ENCODE measurements at regions not wholly inside any gene's neighbourhood (a gene's known extent, or its start where the extent isn't known, plus 50 kb on each side); places are given as distances from the start of the nearest gene placed in this dataset.
"Not testable (repeated sequence)": the region's sequence is repeated elsewhere in the genome, so short reads cannot be mapped to it uniquely, and the experiment has no call there.

DNA sequence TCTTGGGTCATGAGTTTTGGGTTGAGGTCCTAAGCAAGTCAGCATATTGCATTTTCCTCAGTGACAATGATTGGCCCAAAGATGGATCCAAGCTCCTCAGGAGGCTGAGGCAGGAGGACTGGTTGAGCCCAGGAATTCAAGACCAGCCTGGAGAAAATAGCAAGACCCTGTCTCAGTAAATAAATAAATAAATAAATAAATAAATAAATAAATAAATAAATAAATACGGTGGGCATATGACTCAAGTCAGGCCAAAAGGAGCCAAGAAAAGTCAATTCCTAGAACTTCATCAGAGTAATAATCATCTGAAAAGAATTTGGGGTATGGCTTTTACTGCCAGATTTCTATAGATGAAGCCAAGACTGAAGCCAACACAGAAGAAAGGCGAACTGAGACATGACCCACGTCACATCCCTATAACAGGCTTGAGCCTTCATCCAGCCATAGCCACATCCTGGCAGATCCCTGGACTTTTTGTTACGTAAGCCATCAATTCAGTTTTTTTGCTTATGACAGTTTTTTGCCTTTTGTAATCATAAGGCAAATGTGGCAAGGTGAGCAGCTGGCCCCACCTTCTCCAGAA, 88.5 kb upstream of the NFASC start:
- DNase-seq, result no peak

DNA sequence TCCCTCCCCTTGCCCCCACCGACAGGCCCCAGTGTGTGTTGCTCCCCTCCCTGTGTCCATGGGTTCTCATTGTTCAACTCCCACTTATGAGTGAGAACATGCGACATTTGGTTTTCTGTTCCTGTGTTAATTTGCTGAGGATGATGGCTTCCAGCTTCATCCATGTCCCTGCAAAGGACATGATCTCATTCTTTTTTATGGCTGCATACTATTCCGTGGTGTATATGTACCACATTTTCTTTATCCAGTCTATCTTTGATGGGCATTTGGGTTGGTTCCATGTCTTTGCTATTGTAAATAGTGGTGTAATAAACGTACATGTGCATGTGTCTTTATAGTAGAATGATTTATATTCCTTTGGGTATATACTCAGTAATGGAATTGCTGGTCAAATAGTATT, 85.6 kb upstream of the NFASC start:
- not testable (repeated sequence) for DNase-seq

DNA sequence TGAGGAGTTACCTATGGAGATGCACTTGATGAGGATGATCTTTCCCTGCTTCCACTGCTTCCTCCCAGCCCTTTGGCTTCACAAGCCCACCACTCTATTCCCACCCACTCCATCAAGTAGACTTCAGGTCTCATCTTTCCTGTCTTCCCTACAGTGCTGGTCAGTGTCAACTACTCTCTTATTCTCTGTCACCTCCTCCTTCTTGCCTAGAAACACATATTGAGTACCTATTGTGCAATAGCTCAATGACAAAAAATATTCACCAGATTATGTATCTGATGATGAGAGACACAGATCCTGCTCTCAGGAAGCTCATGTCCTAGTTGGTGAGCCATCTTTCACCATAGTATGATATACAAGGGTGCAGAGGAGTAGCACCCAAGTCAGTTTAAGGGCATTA, 82.2 kb upstream of the NFASC start:
- no peak for DNase-seq

DNA sequence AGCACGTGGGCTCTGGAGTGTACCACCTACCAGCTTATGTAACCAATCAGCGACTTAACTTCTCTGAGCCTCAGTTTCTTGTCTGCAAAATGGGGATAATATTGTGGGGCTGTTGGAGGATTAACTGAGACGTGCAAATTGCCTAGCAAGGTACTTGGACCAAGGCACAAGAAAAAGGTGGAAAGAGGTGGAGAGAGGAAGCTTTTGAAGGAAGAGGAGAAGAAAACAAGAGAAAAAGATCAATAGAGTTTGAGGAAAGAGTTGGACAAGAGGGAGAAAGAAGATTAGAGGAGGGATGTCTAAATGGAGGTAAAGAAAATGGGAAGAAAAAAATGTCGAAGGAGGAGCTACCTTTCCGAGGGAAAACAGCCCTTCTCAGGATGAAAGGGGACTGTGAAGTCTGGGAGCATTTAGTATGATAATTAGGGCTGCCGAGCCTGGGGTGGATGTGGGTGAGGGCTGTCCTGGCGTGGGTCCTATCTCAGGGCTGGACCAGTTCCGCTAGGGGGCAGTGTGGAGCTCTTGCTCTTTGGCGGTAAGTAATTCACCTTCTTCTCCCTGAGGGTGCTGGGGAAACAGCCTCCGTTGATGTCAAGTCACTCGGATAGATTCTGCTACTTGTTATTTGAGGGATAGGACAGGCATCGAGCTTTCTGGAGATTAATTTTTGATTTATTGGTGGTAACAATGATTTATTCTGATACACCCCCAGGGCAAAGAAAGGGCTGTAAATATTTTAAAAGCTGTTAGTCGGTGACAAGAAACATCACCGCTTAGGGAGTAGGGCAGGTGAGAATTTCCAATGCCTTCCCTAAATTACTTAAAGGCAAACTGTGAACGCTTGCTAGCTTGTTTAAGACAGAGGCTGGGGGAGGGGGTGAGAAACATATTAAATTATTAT, 79.0 kb upstream of the NFASC start:
- DNase-seq, result peak; percentile 85

DNA sequence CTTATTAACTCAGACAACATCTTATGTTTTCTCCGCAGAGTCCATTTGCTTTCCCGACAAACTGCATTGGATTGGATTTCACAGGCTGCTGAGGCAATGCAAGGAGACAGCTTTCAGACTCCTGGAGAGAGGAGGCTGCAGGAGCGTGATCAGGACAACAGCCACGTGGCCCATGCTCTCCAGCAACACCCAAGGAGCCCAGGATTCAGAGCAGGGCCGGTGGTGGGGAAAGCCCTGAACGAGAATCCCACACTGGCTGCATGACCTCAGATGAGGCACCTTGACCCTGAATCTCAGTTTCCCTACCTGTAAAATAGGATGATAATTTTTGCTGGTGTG, 78.3 kb upstream of the NFASC start:
- no peak for DNase-seq

DNA sequence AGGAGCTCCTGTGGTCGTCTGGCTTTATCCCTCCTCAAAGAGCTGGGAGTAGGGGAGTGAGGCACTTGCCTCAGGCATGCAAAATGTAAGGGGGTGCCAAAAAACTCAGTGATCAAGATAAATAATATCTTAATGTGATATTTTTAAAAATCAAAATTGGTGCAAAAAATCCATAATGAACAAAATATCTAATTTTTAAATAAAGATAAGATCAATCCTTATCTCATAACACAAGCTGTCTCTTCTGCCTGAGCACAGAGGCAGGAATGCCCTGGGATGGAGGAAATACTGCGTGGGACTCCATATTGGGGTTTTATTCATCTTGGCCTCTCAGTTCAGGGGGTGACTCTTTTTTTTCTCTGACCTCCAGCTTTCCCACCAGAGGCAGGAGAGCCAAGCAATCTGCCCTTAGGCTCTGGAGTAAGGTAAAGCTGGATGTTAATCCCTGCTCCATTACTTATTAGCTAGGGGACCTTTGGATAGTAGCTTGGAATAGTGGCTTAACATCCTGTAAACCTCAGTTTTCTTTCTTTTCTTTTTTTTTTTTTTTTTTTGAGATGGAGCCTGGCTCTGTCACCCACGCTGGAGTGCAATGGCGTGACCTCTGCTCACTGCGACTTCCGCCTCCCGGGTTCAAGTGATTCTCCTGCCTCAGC, 77.3 kb upstream of the NFASC start:
- no peak for DNase-seq

DNA sequence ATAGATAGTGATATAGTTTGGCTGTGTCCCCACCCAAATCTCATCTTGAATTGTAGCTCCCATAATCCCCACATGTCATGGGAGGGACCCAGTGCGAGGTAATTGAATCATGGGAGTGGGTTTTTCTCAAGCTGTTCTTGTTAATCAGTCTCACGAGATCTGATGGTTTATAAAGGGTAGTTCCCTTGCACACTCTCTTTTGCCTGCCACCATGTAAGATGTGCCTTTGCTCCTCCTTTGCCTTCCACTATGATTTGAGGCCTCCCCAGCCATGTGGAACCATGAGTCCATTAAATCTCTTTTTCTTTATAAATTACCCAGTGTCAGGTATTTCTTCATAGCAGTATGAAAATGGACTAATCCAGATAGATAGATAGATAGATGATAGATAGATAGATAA, 73.8 kb upstream of the NFASC start:
- not testable (repeated sequence) for DNase-seq

DNA sequence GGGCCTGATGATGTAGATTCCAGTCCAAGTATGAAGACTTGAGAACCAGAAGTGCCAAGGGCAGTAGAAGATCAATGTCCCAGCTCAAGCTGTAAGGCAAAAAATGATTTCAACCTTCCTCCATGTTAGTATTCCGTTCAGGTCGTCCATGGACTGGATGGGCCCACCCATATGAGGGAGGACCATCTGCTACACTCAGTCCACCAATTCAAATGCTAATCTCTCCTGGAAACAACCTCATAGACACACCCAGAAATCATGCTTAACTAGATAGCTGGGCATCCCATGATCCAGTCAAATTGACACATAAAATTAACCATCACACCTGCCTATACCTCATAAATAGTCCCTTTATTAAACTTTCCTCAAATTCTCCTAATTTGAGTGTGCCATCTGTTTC, 73.3 kb upstream of the NFASC start:
- no peak for DNase-seq

DNA sequence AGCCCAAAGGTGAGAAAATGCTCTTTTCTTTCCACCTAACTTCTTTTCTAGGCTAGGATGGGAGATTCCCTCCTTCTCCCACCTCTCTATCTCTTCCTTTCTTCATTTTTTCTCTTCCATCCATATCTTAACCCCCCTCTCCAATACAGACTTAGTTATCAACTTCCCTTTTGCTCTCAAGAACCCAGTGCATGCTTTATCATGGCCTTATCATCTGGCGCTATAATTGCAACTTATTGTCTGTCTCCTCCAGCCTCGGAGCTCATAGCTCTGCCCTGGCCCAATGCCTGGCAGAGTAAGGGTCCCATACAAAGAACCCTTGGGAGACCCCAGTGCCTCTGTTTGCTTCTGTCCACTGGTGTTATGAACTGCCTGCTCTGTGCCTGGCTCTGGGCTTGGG, 71.0 kb upstream of the NFASC start:
- DNase-seq, result no peak

DNA sequence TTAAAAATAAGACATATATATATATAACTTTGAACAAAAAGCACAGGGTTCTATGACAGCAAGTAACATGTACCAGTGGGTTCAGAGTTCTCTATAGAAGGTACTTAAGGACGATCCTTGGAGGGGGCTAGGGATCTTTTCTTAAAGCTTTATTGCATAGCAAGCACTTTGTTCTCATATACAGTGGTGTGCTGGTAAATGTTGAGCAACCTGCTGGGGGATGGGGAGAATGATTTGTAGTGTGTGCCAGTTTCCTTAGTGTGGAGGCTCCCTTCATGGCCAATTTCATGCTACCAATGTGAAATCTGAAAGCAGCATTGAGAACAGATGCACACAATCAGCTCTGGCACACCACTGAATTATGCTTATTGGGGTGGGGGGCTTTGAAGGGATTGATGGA, 69.5 kb upstream of the NFASC start:
- DNase-seq, result no peak

DNA sequence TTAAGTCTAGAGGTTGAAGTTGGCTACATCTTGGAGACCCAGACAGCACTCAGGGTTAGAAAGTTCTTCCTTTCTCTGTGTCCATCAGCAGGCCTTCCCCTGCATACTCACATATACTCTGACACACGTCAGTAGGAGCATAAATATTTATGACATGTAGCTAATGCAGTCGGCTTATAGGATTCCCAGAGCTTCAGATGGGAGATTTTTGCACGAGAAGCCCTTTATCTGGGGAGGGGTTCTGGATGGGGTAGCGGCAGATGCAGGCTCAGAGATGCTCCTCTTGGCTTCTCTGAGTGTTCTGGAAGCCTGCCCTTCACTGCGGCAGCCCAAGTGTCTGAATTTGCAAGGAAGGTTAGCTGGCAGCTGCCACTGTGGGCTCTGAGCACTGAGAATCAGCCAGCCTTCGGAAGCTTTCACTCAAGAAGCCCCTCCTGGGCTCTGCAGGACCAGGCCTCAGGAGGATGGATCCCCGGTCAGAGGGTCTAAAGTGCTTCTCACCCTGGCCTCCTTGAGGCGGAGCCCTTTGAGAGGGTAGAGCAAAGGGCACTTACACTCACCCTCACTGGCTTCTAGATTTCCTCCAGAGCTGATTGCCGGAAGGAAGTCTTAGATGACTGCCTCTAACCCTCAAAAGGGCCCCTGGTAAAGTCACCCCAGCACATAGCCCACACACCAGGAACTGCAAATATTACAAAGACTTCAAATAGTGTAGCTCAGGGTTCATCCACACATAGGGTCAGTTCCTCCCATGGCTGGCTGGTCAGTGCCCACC, 68.1 kb upstream of the NFASC start:
- DNase-seq, result no peak

DNA sequence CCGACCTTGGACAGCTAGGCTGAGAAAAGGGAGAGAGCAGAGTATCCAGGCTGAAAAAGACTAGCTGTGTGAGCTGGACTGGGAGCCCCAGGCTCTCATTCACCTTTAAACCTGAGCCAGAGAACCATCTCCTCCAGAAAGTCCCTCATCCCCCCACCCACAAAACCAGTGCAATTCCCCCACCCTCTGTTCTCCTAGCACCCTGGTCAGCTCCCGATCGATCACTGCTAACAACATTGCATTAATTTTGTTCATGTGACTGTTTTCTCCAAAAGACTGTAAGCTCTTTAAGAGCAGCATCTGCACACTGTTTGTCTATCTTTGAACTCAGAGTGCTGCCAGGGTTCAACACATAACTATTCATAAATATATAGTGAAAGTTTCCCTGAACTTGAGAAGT, 67.1 kb upstream of the NFASC start:
- no peak for DNase-seq

DNA sequence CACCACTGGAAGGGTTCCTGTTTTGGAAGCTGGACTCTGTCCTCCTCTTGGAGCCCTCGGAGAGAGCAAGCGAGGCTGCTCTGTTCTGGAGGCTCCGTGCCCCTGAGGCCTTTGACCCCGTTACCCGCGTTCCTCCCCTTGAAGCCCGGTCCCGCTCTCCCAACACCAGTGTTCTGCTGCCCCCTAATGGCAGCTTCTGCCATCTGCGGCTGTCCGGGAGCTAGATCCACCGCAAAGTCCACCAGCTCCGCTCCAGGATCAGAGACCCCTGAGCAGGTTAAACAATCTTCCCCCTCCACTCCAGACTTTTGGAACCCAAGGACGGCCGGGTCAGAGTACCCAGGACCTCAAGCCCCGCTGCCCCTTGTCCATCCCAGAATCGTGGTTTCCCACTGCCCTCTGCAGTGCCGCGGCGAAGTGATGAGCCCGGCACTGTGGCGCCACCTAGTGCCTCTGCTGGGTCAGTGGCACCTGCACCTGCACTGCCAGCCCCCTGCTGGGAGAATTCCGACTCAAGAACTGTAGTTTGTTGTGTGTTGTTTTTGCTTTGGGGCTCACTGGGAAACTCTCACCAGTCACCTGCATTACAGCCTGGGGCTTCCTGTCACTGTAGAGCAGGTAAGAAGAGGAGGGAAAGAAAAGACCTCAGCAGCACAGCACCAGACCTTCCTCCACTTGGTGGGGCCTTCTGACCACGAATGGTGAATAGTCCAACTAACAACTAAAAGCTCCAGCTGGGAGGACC, 63.5 kb upstream of the NFASC start:
- DNase-seq, result peak; percentile 80

DNA sequence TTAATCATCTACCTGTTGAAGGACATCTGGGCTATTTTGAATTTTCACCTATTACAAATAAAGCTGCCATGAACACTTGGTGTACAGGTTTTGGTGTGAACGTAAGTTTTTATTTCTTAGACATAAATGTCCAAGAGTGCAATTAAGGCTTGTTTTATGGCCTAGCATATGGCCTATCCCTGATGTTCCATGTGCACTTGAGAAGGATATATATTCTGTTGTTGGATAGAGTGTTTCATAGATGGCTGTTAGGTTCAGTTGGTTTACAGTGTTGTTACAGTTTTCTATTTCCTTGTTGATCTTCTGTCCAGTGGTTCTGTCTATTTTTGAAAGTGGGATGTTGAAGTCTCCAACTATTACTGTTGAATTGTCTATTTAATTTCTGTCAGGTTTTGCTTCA, 61.2 kb upstream of the NFASC start:
- no peak for DNase-seq

DNA sequence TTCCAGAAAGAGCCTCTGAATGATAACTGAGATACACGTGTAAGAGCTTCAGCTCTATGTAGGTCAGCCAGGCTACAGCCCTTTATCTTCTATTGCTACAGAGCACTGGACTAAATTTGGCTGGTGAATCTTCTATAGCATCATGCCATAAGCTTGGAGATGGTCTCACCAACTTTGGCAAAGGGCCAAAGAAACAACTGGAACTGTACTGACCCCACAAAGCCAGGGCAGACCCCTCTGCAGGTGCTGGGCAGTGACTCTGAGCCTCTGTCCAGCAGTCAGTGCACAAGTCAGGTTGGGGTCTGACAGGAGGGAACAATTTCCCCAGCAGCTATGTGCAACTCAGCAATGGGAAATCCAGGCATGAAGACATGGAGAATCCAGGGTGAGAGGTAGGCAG, 57.8 kb upstream of the NFASC start:
- DNase-seq, result no peak

DNA sequence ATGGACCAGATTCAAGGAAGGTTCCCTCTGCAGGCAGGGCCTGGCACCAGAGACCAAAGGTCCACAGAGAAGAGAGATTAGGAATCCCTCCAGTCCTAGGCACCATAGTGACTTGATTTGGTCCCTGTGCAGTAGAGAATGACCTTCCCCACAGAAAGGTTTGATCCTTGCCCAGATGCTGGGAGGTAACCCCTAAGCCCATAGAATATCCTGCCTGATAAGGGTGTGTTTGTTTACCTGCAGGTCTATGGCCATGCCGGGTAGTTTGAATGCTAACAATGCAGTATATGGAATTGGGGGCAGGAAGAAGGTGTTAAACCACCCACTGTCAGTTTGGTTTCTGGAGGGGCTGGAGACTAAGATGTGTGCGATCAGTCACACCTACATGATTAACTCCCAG, 57.1 kb upstream of the NFASC start:
- no peak for DNase-seq

DNA sequence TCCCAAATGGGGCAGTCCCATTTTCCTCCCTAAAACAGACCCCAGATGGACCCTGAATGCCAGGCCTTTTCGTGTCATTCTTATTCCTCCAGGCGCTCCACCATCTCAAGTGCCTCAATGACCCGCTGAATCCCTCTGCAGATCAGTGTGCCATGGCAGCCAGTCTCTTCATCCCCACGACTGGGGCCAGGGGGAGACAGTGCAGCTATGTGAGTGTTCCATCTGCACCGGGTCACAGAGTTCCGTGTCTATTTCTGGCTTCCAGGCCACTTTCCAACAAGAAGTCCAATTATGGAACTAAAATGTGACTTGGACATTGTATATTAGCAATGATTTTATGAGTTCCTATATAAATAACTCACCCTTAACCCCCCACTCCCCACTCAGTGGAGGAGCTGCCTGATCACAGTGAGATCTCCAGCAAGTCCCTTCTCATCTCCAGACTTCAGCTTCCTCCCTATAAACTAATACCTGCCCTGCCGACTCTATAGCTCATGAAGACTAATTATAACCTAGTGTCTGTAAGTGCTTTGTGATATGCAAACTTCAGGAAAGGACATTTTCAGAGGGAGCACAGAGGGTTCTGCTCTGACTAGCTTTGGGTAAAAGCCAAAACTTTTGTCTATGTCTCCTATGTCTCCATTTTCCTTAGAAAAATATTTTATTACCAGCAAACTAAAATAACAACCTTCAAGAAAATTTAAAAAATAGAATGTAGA, 56.3 kb upstream of the NFASC start:
- no peak for DNase-seq

DNA sequence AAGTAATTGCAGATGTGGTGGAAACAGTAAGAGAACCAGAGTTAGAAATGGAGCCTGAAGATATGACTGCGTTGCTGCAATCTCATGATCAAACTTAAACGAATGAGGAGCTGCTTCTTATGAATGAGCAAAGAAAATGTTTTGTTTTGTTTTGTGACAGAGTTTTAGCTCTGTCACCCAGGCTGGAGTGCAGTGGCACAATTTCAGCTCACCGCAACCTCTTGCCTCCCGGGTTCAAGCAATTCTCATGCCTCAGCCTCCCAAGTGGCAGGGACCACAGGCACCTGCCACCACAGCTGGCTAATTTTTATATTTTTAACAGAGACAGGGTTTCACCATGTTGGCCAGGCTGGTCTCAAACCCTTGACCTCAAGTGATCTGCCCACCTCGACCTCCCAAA, 53.3 kb upstream of the NFASC start:
- DNase-seq, result no peak

DNA sequence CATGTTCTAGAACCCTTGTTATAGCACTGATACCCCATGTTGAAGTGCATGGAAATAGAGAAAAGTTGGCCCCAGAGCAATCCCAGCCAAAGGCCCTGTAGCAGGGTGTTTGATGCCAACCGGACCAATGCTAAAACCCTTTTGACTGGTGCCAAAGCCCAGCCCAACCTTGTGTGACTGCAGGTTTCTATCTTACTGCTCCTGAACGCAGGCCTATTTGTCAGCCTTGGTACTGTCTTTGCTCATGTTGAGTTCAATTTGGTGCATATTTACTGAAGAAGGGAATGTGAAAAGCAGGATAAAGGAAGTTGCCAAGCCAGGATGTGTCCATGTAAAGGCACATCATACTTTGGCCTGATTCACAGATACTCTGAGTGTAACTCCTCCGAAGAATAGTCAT, 51.7 kb upstream of the NFASC start:
- DNase-seq, result no peak

DNA sequence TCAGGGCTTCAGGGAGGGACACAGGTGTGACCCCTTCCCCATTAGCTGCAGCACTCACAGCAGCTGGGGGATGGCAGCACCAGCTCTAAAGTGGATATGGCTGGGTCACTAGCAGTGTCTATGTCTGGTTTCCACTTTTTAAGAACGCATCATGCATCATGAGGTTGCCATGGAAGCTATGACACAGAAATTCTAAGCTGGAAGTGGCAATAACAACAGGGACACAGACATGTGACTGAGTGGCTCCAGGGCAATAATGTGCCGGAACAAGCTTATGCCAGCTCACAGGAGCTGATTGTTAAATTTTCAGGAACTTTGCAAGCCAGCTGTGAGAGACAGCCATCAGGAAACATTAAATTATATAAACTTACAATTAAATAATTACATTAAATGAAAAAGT, 51.2 kb upstream of the NFASC start:
- no peak for DNase-seq

Measured in activated gamma-delta T cell treated with Interleukin-2 at 50 U/mL for 16 hours (primary cell).